CD4-positive, alpha-beta T cell (primary cell): ENCODE measurements at regions not wholly inside any gene's neighbourhood (a gene's known extent, or its start where the extent isn't known, plus 50 kb on each side); places are given as distances from the start of the nearest gene placed in this dataset.

Source experiments
- ATAC-seq: fragments of 200-7000 bp; cut with Tn5 transposase; one replicate; pipeline ENCODE4 v1.10.0; 2022; ENCODE audit warnings: mild to moderate bottlenecking; ENCODE audit not compliant: poor library complexity
- CTCF ChIA-PET: fragments of 350-600 bp; sonication (Branson Sonifier 250); formaldehyde crosslinking; loops from one replicate; lab custom pipeline; 2021; ENCODE audit warnings: antibody characterized with exemption, inconsistent platforms; lab: Charles Lee
- POLR2A ChIA-PET: fragments of 350-600 bp; sonication (Branson Sonifier 250); formaldehyde crosslinking; loops from one replicate; lab custom pipeline; 2021; ENCODE audit warnings: antibody characterized with exemption, inconsistent platforms; lab: Charles Lee
- DNase-seq, 14 experiments: peaks; one replicate each; pipeline ENCODE4 v3.0.0-alpha.2; 2013 to 2020; ENCODE audit warnings: mixed read lengths in 2 of 14
- H3K27ac ChIP-seq, 2 donors: one replicate each; pipeline versions ENCODE4 v1.5.1 to v1.7.0; 2013; ENCODE audit warnings: low read length in 2 of 2, low read depth in 1 of 2, mild to moderate bottlenecking in 1 of 2
- H3K27me3 ChIP-seq, 2 experiments: 1 replicate in 1 of 2; 2 replicates in 1 of 2; pipeline versions ENCODE4 v1.6.1 to v1.7.0; 2013; ENCODE audit warnings: low read length in 2 of 2, control low read depth in 1 of 2, mild to moderate bottlenecking in 1 of 2, moderate library complexity in 1 of 2; ENCODE audit not compliant: insufficient read depth in 2 of 2, control insufficient read depth in 1 of 2
- H3K36me3 ChIP-seq: one replicate; pipeline ENCODE4 v1.6.1; 2013; ENCODE audit warnings: low read length, control low read depth; ENCODE audit not compliant: insufficient read depth
- H3K4me1 ChIP-seq: one replicate; pipeline ENCODE4 v1.6.1; 2013; ENCODE audit warnings: low read length, control low read depth; ENCODE audit not compliant: insufficient read depth
- H3K4me3 ChIP-seq: one replicate; pipeline ENCODE4 v1.5.1; 2013; ENCODE audit warnings: mild to moderate bottlenecking, low read length, moderate library complexity
- H3K9me3 ChIP-seq, 2 experiments: 1 replicate in 1 of 2; 2 replicates in 1 of 2; pipeline versions ENCODE4 v1.6.1 to v1.7.0; 2013; ENCODE audit warnings: low read length in 2 of 2, mild to moderate bottlenecking in 2 of 2, control low read depth in 1 of 2, moderate library complexity in 1 of 2; ENCODE audit not compliant: control insufficient read depth in 1 of 2, insufficient read depth in 1 of 2
- H3K27ac Mint-ChIP-seq: one replicate; pipeline ENCODE4 v1.8.0; 2020; ENCODE audit warnings: mixed read lengths
- H3K27me3 Mint-ChIP-seq: one replicate; pipeline ENCODE4 v1.8.0; 2021; ENCODE audit warnings: mixed read lengths
- H3K36me3 Mint-ChIP-seq: one replicate; pipeline ENCODE4 v1.8.0; 2021; ENCODE audit warnings: low read depth, mixed read lengths
- H3K4me1 Mint-ChIP-seq: one replicate; pipeline ENCODE4 v1.8.0; 2021; ENCODE audit warnings: low read depth, mixed read lengths
- H3K4me3 Mint-ChIP-seq: one replicate; pipeline ENCODE4 v1.8.0; 2020; ENCODE audit warnings: mild to moderate bottlenecking, mixed read lengths
- H3K9me3 Mint-ChIP-seq: one replicate; pipeline ENCODE4 v1.8.0; 2020; ENCODE audit warnings: mixed read lengths
- intact Hi-C, 2 experiments: fragments of 100-400 bp; cut with DNase I in 1 of 2; cut with micrococcal nuclease in 1 of 2; formaldehyde crosslinking; loops; one replicate each; pipeline versions ENCODE4 v1.15.1 to v1.9.0; 2023 to 2025; cut with DNase I, micrococcal nuclease
- TF ChIP-seq, protein P1 (sequence below): fragments of 200-600 bp; IDR thresholded peaks from one replicate; pipeline ENCODE4 v1.8.0; 2022; ENCODE audit warnings: antibody characterized with exemption, mild to moderate bottlenecking

DNA sequence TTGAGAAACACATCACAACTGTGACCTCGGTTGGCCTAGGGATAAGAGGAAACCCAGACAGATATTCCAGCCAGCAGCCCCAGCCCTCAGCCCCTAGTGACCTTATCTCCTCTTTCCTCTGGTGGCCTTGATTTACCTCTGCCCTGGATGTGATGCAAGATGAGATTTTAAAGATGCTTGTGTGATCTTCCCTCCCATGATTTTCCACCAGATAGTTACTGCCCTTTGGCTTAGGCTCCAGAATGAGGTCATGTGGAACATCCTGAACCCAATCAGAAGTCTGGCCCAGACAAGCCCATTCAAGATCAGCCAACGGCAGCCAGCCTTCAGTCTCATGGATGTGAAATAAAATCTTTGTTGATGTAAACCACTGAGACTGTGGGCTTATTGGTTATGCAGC, 104.0 kb downstream of the BANF2 start:
- Histone ChIP-seq H3K4me3 (no peak overlapping the region), H3K27ac (no peak overlapping the region), H3K9me3 (peaks cover 3 to 6% of the 10 kb centered on the region in 2 experiments), H3K36me3 (no peaks in the 10 kb centered on the region), H3K4me1 (no peaks in the 10 kb centered on the region), H3K27me3 (peaks cover 0 to 4% of the 10 kb centered on the region in 2 experiments)
- Mint-ChIP-seq H3K27ac (no peak overlapping the region), H3K9me3 (peaks cover 5% of the 10 kb centered on the region), H3K4me3 (no peak overlapping the region), H3K4me1 (no peaks in the 10 kb centered on the region), H3K36me3 (no peaks in the 10 kb centered on the region), H3K27me3 (peaks cover 18% of the 10 kb centered on the region)
- intact Hi-C loops: no loop called here
- ChIA-PET CTCF (no interaction called here), POLR2A (no interaction called here)
- TF ChIP-seq, protein P1, sequence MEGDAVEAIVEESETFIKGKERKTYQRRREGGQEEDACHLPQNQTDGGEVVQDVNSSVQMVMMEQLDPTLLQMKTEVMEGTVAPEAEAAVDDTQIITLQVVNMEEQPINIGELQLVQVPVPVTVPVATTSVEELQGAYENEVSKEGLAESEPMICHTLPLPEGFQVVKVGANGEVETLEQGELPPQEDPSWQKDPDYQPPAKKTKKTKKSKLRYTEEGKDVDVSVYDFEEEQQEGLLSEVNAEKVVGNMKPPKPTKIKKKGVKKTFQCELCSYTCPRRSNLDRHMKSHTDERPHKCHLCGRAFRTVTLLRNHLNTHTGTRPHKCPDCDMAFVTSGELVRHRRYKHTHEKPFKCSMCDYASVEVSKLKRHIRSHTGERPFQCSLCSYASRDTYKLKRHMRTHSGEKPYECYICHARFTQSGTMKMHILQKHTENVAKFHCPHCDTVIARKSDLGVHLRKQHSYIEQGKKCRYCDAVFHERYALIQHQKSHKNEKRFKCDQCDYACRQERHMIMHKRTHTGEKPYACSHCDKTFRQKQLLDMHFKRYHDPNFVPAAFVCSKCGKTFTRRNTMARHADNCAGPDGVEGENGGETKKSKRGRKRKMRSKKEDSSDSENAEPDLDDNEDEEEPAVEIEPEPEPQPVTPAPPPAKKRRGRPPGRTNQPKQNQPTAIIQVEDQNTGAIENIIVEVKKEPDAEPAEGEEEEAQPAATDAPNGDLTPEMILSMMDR: no peak
- ATAC-seq (no peak), DNase-seq (no peak)

DNA sequence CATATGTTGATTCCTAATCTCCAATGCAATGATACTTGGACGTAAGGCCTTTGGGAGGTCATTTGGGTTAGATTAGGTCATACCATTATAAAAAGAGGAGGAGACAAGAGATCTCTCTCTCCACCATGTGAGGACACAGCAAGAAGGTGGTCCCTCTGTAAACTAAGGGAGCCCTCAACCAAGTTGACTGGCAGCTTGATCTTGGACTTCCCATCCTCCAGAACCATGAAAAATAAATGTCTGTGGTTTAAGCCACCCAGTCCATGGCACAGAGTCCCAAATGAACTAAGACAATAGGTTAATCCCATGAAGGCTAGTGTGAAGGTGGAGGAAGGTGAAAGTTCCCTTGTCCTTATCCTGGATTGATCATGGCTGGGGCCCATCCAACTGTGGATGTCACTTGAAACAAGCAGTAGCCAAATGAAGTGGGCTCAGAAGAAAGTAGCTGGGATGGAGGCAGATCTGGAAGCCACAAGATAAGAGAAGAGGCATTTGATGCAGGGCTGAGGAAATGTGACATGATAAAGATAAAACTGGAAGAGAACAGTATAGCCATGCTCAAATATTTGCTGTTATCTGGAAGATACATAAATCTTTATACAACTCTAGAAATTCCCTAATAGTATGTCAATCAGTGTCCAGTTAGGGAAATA, 99.9 kb downstream of the BANF2 start:
- Histone ChIP-seq H3K9me3 (peaks cover 3 to 6% of the 10 kb centered on the region in 2 experiments), H3K4me1 (no peaks in the 10 kb centered on the region), H3K27ac (no peak overlapping the region), H3K27me3 (peaks cover 0 to 6% of the 10 kb centered on the region in 2 experiments), H3K4me3 (no peak overlapping the region), H3K36me3 (no peaks in the 10 kb centered on the region)
- no peaks in the 10 kb centered on the region for H3K4me1 Mint-ChIP-seq
- ChIA-PET CTCF (no interaction called here), POLR2A (no interaction called here)
- H3K27ac Mint-ChIP-seq: no peak overlapping the region
- no peaks in the 10 kb centered on the region for H3K36me3 Mint-ChIP-seq
- H3K27me3 Mint-ChIP-seq: peaks cover 31% of the 10 kb centered on the region
- TF ChIP-seq, protein P1: no peak
- DNase-seq (no peak), ATAC-seq (no peak)
- H3K4me3 Mint-ChIP-seq: no peak overlapping the region
- H3K9me3 Mint-ChIP-seq: peaks cover 6% of the 10 kb centered on the region
- intact Hi-C loops: no loop called here

GRCh38 chr20:17798601-17799000, 98.8 kb downstream of the BANF2 start:
- Histone ChIP-seq H3K4me3 (no peak overlapping the region), H3K9me3 (peaks cover 6% of the 10 kb centered on the region in 2 experiments), H3K27me3 (peaks cover 0 to 6% of the 10 kb centered on the region in 2 experiments), H3K4me1 (no peaks in the 10 kb centered on the region), H3K27ac (no peak overlapping the region), H3K36me3 (no peaks in the 10 kb centered on the region)
- DNase-seq: no peak
- intact Hi-C loops: no loop called here
- ATAC-seq: no peak
- ChIA-PET CTCF (no interaction called here), POLR2A (no interaction called here)
- no peaks in the 10 kb centered on the region for H3K4me1 Mint-ChIP-seq
- H3K9me3 Mint-ChIP-seq: peaks cover 6% of the 10 kb centered on the region
- no peak overlapping the region for H3K27ac Mint-ChIP-seq
- H3K4me3 Mint-ChIP-seq: no peak overlapping the region
- H3K36me3 Mint-ChIP-seq: no peaks in the 10 kb centered on the region
- TF ChIP-seq, protein P1: no peak
- H3K27me3 Mint-ChIP-seq: peaks cover 31% of the 10 kb centered on the region
